Esophagus squamous epithelium (tissue), 4 donors: ENCODE measurements at regions not wholly inside any gene's neighbourhood (a gene's known extent, or its start where the extent isn't known, plus 50 kb on each side); places are given as distances from the start of the nearest gene placed in this dataset.
"Not testable (repeated sequence)": the region's sequence is repeated elsewhere in the genome, so short reads cannot be mapped to it uniquely, and the experiment has no call there.

Experiments
- POLR2A ChIP-seq, 4 donors: fragments of 450-650 bp; IDR thresholded peaks; one replicate each; pipeline ENCODE4 v1.6.1; 2017; ENCODE audit warnings: antibody characterized with exemption in 4 of 4, mild to moderate bottlenecking in 4 of 4, moderate library complexity in 3 of 4
- TF ChIP-seq, protein P1 (sequence below), 6 experiments: fragments of 450-650 bp in 4 of 6; fragments of 200-600 bp in 2 of 6; sonication (generic) in 2 of 6; IDR thresholded peaks; one replicate each; pipeline ENCODE4 v1.5.1; 2016 to 2019; ENCODE audit warnings: antibody characterized with exemption in 6 of 6, mild to moderate bottlenecking in 4 of 6, moderate library complexity in 4 of 6

DNA sequence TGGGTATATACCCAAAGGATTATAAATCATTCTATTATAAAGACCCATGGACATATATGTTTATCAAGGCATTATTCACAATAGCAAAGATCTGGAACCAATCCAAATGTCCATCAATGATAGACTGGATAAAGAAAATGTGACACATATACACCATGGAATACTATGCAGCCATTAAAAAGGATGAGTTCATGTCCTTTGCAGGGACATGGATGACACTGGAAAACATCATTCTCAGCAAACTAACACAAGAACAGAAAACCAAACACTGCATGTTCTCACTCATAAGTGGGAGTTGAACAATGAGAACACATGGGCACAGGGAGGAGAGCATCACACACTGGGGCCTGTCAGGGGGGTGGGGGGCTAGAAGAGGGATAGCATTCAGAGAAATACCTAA lies 136.9 kb upstream of the ST8SIA4 start:
- TF ChIP-seq, protein P1, sequence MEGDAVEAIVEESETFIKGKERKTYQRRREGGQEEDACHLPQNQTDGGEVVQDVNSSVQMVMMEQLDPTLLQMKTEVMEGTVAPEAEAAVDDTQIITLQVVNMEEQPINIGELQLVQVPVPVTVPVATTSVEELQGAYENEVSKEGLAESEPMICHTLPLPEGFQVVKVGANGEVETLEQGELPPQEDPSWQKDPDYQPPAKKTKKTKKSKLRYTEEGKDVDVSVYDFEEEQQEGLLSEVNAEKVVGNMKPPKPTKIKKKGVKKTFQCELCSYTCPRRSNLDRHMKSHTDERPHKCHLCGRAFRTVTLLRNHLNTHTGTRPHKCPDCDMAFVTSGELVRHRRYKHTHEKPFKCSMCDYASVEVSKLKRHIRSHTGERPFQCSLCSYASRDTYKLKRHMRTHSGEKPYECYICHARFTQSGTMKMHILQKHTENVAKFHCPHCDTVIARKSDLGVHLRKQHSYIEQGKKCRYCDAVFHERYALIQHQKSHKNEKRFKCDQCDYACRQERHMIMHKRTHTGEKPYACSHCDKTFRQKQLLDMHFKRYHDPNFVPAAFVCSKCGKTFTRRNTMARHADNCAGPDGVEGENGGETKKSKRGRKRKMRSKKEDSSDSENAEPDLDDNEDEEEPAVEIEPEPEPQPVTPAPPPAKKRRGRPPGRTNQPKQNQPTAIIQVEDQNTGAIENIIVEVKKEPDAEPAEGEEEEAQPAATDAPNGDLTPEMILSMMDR (IDR thresholded peaks at IDR 0.05), result not testable (repeated sequence)
- not testable (repeated sequence) for TF ChIP-seq POLR2A (IDR thresholded peaks at IDR 0.05)
